Endothelial cell (in vitro differentiated cells): ENCODE measurements at regions not wholly inside any gene's neighbourhood (a gene's known extent, or its start where the extent isn't known, plus 50 kb on each side); places are given as distances from the start of the nearest gene placed in this dataset.

ENCODE experiments used
- DNase-seq: peaks from one replicate; pipeline ENCODE4 v3.0.0; 2021; ENCODE audit warnings: low spot score
- H3K27ac Mint-ChIP-seq: one replicate; pipeline ENCODE4 v1.8.0; 2021; ENCODE audit warnings: mixed read lengths, inconsistent platforms; ENCODE audit not compliant: unreplicated experiment
- H3K27me3 Mint-ChIP-seq: one replicate; pipeline ENCODE4 v1.8.0; 2021; ENCODE audit warnings: mild to moderate bottlenecking, moderate library complexity, mixed read lengths, inconsistent platforms; ENCODE audit not compliant: unreplicated experiment
- H3K36me3 Mint-ChIP-seq: one replicate; pipeline ENCODE4 v1.8.0; 2021; ENCODE audit warnings: mild to moderate bottlenecking, low read depth, mixed read lengths, inconsistent platforms; ENCODE audit not compliant: unreplicated experiment
- H3K4me1 Mint-ChIP-seq: one replicate; pipeline ENCODE4 v1.8.0; 2021; ENCODE audit warnings: mild to moderate bottlenecking, mixed read lengths, inconsistent platforms; ENCODE audit not compliant: unreplicated experiment
- H3K4me3 Mint-ChIP-seq: one replicate; pipeline ENCODE4 v1.8.0; 2021; ENCODE audit warnings: mild to moderate bottlenecking, mixed read lengths, inconsistent platforms; ENCODE audit not compliant: unreplicated experiment
- H3K9me3 Mint-ChIP-seq: one replicate; pipeline ENCODE4 v1.8.0; 2021; ENCODE audit warnings: mixed read lengths, inconsistent platforms; ENCODE audit not compliant: unreplicated experiment
- CTCF ChIP-seq: fragments of 200-600 bp; sonication (generic); IDR thresholded peaks from one replicate; pipeline ENCODE4 v1.5.0; 2021; ENCODE audit warnings: antibody characterized with exemption; ENCODE audit not compliant: unreplicated experiment

- Mint-ChIP-seq H3K27ac (no peak overlapping the region), H3K36me3 (no peaks in the 10 kb centered on the region), H3K4me1 (peaks cover 10% of the 10 kb centered on the region), H3K27me3 (no peaks in the 10 kb centered on the region), H3K9me3 (no peaks in the 10 kb centered on the region), H3K4me3 (no peak overlapping the region)
- DNase-seq: no peak
- TF ChIP-seq CTCF: no peak
These were observed 263.1 kb upstream of the FN1 start for GRCh38 chr2:215699018-215699417.

DNA sequence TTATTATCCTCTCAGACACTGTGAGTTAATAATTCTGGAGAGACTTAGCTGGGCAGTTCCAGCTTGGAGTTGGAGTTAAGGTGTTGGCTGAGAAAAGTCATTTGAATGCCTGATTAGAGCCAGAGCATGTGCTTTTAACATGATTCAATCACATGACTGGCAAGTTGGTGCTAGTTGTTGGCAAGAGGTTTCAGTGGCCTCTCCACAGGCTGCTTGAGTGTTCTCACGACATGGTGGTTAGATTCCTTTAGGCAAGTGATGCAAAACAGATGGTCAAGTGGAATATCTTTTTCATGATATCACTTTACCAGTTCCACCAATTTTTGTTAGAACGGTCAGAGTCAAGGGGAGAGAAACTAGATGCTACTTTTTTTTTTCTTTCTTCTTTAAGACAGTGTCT lies 262.7 kb upstream of the FN1 start:
- Mint-ChIP-seq H3K4me3 (no peak overlapping the region), H3K27me3 (no peaks in the 10 kb centered on the region), H3K27ac (no peak overlapping the region), H3K9me3 (no peaks in the 10 kb centered on the region), H3K4me1 (peaks cover 12% of the 10 kb centered on the region), H3K36me3 (no peaks in the 10 kb centered on the region)
- no peak for DNase-seq
- TF ChIP-seq CTCF: no peak

- no peak for DNase-seq
- H3K4me1 Mint-ChIP-seq: peaks cover 16% of the 10 kb centered on the region
- no peak for TF ChIP-seq CTCF
- no peaks in the 10 kb centered on the region for H3K9me3 Mint-ChIP-seq
- H3K36me3 Mint-ChIP-seq: no peaks in the 10 kb centered on the region
- H3K27ac Mint-ChIP-seq: no peak overlapping the region
- H3K4me3 Mint-ChIP-seq: no peak overlapping the region
- no peaks in the 10 kb centered on the region for H3K27me3 Mint-ChIP-seq
These were observed 261.6 kb upstream of the FN1 start for GRCh38 chr2:215697496-215697895.

DNA sequence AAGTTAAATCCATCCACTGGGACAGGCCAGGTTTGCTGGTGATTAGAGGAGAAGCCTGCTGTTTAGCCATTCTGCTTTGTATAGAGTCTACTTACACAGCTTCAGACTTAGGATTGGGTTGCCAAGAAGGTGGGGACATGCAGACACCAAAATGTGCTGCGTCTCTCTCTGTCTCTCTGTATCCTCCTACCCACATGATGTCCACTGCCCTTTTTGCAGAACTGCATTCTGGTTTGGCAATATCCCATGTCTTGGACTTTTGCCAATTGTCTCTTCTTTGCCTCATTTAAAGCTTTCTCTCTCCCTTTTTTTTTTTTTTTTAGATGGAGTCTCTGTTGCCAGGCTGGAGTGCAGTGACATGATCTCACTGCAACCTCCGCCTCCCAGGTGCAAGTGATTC lies 261.1 kb upstream of the FN1 start:
- no peak for TF ChIP-seq CTCF
- Mint-ChIP-seq H3K4me3 (no peak overlapping the region), H3K27ac (no peak overlapping the region), H3K4me1 (peaks cover 16% of the 10 kb centered on the region), H3K27me3 (no peaks in the 10 kb centered on the region), H3K36me3 (no peaks in the 10 kb centered on the region), H3K9me3 (no peaks in the 10 kb centered on the region)
- no peak for DNase-seq

DNA sequence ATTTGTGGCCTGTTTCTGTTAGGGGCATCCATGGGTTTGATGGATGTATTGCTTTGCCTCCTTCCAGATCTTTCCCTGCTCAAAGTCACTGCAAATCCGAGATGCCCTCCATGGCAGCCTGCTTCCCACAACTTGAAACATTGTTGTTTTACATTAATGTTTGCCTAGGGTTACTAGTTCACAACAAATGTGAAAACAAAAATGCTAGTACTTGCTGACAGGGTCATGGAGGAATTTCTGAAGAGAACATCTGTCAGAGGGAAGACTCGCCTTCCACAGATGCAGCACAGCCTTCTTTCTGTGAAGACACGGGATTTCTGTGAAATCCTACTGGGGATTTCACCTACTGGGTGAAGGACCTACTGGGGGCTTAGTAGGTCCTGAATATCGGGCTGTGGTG lies 260.0 kb upstream of the FN1 start:
- no peak for TF ChIP-seq CTCF
- DNase-seq: no peak
- Mint-ChIP-seq H3K9me3 (no peaks in the 10 kb centered on the region), H3K4me1 (peaks cover 15% of the 10 kb centered on the region), H3K36me3 (no peaks in the 10 kb centered on the region), H3K27me3 (no peaks in the 10 kb centered on the region), H3K4me3 (no peak overlapping the region), H3K27ac (no peak overlapping the region)
